Spleen (tissue), 7 donors: ENCODE measurements at regions not wholly inside any gene's neighbourhood (a gene's known extent, or its start where the extent isn't known, plus 50 kb on each side); places are given as distances from the start of the nearest gene placed in this dataset.

Experiments
- CTCF ChIP-seq, 11 experiments: fragments of 200-600 bp in 7 of 11; fragments of 450-650 bp in 4 of 11; sonication (generic) in 4 of 11; IDR thresholded peaks in 8 of 11; conservative IDR thresholded peaks in 3 of 11; 1 replicate in 7 of 11; 2 replicates in 4 of 11; pipeline versions ENCODE4 v1.4.0 to v1.8.0; 2016 to 2021; ENCODE audit warnings: antibody characterized with exemption in 11 of 11, inconsistent platforms in 4 of 11, mild to moderate bottlenecking in 1 of 11
- POLR2AphosphoS5 ChIP-seq, 3 donors: sonication (generic); formaldehyde crosslinking; IDR thresholded peaks; one replicate each; pipeline ENCODE4 v1.5.1; 2017; ENCODE audit warnings: antibody characterized with exemption in 3 of 3
- donor health status: DM: no; HTN: no; CAD: no; lungs with moderate emphysema.
- donor health status: DM: no; HTN: no; CAD: no.
- donor health status: DM: no; HTN: no; CAD: no.

GRCh38 chr9:117917873-117918272 lies 213.7 kb downstream of the TLR4 start:
- TF ChIP-seq CTCF (IDR thresholded peaks at IDR 0.05 in 8 of 11, conservative IDR thresholded peaks at IDR 0.05 in 3 of 11) (no peak), POLR2AphosphoS5 (IDR thresholded peaks at IDR 0.05) (no peak)
